T1000 (cell line): ENCODE measurements at regions not wholly inside any gene's neighbourhood (a gene's known extent, or its start where the extent isn't known, plus 50 kb on each side); places are given as distances from the start of the nearest gene placed in this dataset.

Source experiments
- DNase-seq: peaks from one replicate; lab custom pipeline; 2025; ENCODE audit warnings: mixed read lengths; lab: John Stamatoyannopoulos, UW

DNA sequence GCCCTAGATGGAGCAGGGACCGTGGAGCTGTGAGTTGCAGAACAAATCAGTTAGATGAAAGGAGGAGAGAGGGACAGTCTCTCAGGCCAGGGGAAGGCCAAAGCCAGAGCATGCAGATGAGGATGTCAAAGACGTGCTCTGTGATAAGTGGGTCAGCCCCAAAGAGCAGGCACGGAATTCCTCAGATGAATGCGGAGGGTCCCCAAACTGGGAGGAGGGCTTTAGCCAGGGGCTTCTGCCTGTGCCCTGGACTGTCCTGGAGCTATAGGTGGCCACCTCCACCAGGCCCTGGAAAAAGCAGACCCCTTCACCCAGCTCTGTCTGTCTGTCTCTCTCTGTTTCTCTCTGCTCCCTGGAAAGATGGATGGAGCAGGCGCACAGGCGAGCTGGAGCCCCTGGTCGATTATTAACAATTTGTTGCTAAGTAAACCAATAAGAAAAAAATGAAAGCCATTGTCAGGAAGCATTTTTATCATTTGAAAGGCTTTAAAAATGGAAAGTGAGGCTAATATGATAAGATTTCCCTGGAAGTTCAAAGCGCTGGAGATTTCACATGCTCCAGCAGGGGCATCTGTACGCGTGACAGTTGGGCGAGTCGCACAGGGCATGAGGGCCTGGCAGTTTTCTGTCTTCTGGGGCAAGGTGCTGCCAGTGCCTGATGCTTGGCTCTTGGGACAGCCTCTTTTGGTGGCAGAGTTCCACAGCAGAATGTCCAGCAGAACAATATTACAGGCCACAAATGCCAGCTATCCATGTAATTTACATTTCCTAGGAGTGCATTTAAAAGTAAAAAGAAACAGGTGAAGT lies 241.0 kb downstream of the GLI2 start:
- DNase-seq: no peak

GRCh38 chr2:120977582-120978358 lies 242.1 kb downstream of the GLI2 start:
- no peak for DNase-seq

DNA sequence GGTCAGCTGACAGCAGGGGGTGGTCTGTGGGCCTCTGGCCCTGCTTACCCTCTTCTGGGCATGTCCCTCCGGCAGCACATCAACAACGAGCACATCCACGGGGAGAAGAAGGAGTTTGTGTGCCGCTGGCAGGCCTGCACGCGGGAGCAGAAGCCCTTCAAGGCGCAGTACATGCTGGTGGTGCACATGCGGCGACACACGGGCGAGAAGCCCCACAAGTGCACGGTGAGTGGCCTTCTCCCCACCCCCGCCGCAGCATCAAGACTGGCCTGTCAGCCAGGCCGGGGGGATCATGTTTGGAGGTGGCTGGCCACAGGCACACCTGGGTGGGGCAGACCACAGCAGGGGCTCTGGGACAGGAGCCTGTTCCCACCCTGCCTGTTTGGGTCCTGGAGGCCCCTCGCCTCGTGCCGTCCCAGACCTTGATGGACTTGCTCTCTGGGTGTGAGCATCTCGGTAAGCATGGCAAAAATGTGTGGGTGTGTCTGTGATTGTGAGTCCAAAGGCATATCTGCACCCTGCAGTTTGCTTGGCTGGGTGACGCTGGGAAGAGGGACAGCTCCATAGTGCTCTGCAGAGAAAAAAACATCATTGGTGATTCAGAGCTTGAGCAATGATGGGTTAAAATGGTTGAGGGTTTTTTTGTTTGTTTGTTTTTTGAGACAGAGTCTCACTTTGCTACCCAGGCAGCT lies 242.8 kb downstream of the GLI2 start:
- no peak for DNase-seq

DNA sequence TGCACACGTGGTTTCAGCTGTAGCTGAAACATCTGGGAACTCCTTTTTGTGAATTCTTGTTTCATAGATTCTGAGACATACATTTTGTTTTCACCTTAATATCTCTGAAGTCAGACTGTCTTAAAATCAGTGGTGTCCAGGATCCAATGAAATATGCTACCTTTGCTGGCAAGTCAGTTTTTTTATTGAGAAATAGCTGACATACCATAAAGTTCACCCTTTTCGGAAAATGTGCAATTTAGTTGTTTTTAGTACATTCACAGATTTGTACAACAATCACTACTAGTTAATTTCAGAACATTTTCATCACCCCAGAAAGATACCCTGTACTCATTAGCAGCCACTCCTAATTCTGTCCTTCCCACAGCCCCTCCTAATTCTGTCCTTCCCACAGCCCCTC lies 243.7 kb downstream of the GLI2 start:
- DNase-seq: no peak

DNA sequence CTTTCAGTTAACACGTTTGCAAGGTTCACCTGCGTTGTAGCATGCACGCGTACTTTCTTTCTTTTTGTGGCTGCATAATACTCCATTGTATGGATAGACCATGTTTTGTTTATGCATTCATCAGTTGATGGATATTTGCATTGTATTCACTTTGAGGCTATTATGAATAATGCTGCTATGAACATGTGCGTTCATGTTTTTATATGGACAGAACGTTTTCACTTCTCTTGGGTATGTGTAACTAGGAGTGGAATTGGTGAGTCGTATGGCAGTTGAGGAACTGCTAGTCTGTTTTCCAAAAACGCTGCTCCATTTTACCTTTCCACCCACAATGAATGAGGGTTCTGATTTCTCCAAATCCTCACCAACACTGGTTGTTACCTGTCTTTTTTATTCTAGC lies 244.3 kb downstream of the GLI2 start:
- no peak for DNase-seq

DNA sequence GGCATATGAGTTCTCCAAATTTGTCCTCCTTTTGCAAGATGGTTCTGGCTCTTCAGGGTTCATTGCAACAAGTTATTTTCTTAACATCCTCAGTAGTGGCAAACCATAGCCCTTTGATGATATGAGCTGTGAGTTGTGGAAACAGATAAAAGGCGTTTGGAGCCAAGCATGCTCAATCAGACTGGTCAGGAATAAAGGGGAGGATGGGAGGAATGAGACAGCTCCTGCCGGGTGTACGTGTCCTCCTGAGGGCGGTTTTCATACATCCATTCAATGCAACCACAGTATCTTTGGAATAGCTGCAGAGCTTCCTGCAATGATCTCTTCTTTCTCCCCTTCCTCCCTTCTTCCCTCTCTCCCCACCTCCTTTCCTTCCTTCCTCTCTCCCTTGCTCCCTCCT lies 245.8 kb downstream of the GLI2 start:
- no peak for DNase-seq

DNA sequence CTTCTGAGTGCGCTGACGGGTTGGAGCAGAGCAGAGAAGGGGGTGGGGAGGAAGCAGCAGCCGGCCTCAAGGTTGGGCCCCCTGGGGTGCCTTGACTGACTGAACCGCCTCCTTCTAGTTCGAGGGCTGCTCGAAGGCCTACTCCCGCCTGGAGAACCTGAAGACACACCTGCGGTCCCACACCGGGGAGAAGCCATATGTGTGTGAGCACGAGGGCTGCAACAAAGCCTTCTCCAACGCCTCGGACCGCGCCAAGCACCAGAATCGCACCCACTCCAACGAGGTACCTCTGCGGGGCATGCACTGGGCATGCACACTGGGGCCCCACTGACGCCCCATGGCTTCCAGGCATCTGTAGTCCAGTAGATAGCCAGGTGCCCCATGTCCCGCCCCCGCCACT lies 246.9 kb downstream of the GLI2 start:
- DNase-seq: no peak

- DNase-seq: no peak
These were observed 247.7 kb downstream of the GLI2 start for GRCh38 chr2:120983344-120983743.

DNA sequence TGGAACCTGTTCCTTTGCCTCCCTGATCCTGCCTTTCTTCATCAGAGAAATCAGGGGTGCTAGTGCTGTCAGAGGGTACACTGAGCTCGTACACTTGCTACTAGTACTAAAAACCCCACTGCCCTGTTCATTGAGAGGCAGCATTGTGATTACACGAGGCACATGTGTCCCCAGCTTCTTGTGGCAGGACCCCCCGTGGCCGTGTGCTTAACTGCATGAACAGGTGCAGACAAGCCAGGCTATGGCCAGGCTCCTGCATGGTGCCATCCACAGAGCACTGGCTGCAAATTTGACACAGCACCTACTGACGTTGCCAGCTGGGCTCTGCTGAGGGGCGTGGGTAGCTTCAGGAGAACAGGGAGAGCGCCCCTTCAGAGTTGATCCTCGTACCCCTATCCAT lies 248.4 kb downstream of the GLI2 start:
- DNase-seq: no peak

DNA sequence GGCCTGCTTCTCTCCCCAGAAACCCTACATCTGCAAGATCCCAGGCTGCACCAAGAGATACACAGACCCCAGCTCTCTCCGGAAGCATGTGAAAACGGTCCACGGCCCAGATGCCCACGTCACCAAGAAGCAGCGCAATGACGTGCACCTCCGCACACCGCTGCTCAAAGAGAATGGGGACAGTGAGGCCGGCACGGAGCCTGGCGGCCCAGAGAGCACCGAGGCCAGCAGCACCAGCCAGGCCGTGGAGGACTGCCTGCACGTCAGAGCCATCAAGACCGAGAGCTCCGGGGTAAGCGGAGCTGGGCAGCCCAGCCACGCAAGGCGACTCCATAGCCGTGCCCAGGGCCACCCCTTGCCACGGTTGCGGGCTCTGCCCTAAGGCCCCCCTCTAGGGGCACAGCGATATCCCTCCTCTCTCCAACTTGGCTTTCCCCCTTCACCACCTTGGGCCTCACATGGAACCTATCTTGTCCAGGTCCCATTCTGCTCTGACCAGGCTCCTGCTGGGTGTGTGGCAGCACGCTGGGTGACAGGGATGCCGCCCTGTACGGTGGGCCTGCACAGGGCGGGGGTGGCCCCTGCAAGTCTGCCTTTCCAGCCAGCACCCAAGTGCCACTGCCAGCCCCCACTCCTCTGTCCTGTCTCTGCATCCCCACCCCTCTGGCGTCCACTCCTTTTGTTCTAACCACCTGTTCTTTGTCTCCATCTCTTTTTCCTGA lies 248.9 kb downstream of the GLI2 start:
- DNase-seq: no peak

DNA sequence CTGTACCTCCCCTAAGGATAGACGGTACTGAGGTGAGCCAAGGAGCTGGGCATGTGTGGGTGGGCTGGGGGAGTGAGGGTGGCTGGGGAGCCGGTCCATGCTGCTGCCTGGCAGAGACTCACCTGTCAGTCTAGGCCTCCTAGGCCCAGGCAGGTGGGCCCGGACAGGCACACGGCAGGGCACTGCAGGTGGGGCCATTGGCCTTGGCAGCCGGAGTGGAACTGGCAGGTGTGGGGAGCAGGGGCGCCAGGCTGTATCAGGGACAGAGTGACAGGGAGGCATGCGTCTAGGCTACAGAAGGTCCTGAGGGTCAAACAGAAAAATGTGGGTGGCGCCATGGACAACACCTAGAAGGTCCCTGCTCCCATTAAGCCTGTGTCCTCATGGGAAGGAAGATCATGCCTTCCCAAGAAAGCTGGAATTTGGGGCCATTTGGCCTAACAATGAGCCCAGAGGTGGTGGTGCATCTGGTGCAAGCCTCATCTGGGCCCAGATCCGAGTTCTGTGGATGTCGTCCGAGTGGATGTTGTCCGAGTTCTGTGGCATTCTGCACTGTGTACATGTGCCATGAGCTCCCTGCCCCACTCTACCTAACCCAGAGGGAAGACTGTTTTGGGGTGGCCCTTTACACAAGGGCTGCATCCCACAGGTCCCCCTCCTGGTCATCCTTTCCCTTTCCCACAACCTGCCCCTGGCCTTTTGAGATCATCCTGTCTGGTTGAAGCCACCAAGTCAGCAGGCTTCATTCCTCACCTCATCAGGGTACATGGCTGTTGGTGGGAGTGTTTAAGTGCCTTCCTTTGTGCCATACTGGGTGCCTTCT lies 249.7 kb downstream of the GLI2 start:
- DNase-seq: no peak

DNA sequence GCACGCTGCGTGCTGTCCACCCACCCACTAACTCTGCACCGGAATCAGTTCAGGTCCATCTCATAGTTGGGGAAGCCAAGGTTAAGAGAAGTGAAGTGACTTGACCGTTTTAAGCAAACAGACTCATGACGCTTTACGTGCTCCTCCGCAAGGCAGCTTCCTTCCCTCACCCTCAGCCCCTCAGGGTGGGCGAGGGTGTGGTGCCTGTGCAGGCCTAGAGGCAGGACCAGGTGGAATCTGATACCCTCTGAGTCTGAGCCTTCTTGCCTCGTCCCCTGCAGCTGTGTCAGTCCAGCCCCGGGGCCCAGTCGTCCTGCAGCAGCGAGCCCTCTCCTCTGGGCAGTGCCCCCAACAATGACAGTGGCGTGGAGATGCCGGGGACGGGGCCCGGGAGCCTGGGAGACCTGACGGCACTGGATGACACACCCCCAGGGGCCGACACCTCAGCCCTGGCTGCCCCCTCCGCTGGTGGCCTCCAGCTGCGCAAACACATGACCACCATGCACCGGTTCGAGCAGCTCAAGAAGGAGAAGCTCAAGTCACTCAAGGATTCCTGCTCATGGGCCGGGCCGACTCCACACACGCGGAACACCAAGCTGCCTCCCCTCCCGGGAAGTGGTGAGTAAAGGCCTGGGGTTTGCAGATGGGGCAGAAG lies 250.5 kb downstream of the GLI2 start:
- no peak for DNase-seq

DNA sequence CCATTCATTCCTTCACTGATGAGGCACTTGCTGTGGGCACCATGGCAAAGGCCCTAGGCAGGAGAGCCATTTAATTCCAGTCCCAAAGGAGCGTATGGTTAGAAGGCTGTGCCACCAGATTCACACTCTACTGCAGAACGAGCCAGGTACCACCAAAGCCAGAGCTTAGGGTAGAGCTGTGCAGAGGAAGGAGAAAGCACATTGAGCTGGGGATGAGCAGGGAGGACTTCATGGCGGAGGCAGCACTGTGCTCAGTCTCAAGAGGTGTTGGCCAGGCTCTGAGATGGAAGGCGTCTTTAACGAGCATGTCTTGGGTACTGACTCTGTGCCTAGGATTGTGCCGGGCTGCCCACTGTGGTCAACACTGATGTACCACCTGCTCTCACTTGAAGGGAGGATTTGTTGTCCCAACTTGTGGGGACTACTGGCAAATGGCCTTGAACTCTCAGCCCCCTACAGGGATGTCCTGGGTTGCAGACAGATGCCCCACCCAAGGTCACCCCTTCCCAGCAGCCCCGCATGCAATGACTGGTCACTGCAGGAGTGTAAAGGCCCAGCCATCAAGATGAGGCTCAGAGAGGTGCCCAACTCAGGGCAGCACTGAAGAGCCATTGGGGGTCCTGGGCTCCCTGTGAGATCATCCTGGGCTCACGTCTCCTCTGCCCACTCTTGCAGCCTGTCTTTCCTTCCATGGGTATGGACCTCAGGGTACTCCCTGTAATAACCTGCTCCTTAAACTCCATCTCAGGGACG lies 251.4 kb downstream of the GLI2 start:
- DNase-seq: no peak

- no peak for DNase-seq
These were observed 252.5 kb downstream of the GLI2 start for GRCh38 chr2:120988051-120988699.

GRCh38 chr2:120988700-120989511 lies 253.2 kb downstream of the GLI2 start:
- DNase-seq: no peak

- DNase-seq: no peak
These were observed 254.1 kb downstream of the GLI2 start for GRCh38 chr2:120989512-120990441.

DNA sequence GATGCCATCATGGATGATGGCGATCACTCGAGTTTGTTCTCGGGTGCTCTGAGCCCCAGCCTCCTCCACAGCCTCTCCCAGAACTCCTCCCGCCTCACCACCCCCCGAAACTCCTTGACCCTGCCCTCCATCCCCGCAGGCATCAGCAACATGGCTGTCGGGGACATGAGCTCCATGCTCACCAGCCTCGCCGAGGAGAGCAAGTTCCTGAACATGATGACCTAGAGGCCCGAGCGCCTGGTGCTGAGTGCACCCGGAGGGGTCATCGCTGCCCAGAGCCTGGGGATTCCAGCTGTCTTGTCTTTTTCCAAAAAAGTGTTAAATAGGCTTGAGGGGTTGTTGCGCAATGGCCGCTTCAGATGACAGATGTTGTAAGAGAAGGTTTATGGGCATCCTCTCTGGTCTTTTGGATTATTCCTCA lies 254.8 kb downstream of the GLI2 start:
- DNase-seq: no peak
